Stimulated activated CD4-positive, alpha-beta T cell treated with anti-CD3 and anti-CD28 coated beads, Interleukin-15, amount 100 ng/mL, for 48 hours (primary cell): ENCODE measurements at regions not wholly inside any gene's neighbourhood (a gene's known extent, or its start where the extent isn't known, plus 50 kb on each side); places are given as distances from the start of the nearest gene placed in this dataset.

Source experiments
- DNase-seq, 2 donors: peaks; one replicate each; pipeline ENCODE4 v3.0.0-alpha.2; 2020; ENCODE audit warnings: low read depth in 2 of 2

- no peak for DNase-seq
These were observed 187.4 kb downstream of the OPA1 start for GRCh38 chr3:193780397-193780796.

- peak in 1 of 2 donors; percentile 11 for DNase-seq
These were observed 187.9 kb downstream of the OPA1 start for GRCh38 chr3:193780810-193781478.

- DNase-seq = no peak
These were observed 189.3 kb downstream of the OPA1 start for GRCh38 chr3:193782276-193782647.

DNA sequence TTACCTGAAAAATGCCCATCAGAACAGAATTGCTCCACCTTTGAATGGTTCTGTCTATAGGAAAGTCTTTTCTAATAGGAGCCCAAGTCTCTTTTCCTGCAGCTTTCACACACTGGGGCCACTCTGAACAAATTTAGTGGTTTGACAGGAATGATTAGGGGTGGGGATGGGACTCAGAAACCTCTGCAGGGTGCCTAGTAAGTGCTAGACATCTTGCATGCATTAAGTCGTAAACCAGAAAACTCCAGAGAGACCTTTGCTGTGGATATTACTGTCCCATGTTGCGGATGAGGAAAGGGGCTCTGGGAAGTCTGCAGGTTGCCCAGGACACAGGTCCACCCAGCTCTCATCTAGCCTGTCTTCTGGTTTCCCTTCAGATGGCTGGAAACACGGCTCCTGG is 189.7 kb downstream of the OPA1 start:
- no peak for DNase-seq

DNA sequence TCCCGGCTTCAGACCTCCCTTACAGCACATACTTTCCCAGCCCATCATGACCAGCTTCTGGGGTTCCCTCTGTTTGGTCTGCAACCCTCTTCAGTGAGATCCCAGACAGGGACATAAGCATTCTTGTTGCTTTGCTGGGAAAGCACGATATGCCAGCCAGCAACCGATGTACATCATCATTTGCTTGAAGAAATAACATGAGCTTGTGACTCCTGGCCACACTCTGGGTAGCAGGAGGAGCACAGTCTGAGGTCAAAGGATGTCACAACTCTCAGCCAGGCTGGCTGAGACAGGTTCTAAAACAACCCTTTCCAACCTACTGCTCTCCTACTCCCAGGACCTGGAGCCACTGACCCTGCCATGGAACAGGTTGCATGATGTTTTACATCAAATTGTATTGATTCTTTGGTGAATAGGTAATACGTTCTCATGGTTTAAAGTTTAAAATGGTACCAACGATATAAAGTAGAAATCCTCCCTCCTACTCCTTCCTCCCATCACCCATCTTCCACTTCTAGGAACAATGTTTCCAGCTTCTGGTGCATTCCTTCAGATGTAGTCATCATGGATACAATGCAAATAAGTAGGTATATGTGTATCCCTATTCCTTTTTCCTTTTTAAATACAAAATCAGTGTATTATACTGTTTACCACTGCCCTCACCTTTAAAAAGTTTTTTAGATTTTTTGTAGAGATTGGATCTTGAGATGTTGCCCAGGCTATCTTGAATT is 190.3 kb downstream of the OPA1 start:
- DNase-seq = no peak

DNA sequence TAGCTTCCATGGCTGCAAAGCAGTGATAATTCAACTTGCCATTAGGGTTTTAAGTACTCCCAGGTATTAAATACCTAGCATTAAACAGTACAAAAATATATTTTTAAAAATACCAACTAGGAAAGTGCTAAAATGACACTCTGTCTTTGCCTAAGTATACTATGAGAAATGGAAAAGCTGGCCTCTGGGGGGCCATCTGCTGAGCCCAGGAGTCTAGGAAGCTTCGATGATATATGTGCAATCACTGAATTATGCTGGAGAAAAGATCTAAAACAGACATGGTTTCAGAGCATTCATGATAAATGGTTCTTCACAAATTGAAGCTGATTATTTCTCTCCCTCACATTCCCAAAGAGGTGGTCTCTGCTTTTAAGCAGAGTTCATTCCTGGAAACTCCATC is 191.8 kb downstream of the OPA1 start:
- DNase-seq = no peak

DNA sequence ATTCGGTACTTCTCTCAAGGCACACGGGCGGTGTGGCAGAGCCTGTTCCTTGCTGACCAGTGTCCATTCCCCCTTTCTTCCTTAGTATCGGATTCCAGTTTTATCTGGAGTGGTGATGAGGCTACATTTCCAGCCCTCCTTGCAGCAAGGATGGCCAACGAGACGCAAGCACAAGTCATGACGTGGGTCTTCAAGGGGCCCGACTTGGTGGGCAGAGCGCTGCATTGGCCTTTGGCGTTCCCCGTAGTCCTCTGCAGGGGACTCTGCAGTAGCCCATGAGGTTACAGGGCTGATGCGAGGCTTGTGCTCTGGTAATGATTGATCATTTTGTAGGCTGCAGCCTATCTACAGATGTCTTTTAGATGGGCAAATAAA is 194.5 kb downstream of the OPA1 start:
- DNase-seq = no peak

GRCh38 chr3:193788189-193788991 is 195.4 kb downstream of the OPA1 start:
- peak in 1 of 2 donors; percentile 12 for DNase-seq

DNA sequence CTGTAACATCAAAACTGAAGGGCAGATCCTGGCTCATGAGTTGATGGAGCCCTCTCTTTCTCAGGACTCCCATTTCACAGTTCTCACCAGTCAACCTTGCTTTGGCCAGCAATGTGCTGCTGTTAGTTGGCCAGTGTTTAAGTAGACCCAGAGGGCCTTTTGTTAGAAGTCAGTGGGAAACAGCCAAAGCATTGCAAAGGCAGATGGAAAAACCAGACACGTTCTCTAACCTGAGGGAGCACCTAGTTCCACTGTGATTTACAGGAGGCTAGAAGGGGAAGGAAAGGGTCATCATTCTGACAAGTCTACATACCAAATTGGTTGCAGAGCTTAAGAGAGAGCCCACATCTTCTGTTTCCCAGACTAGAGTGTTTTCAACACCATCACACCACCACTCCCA is 196.4 kb downstream of the OPA1 start:
- DNase-seq = no peak

- no peak for DNase-seq
These were observed 197.3 kb downstream of the OPA1 start for GRCh38 chr3:193790086-193790990.

- DNase-seq = no peak
These were observed 198.3 kb downstream of the OPA1 start for GRCh38 chr3:193791041-193792032.

DNA sequence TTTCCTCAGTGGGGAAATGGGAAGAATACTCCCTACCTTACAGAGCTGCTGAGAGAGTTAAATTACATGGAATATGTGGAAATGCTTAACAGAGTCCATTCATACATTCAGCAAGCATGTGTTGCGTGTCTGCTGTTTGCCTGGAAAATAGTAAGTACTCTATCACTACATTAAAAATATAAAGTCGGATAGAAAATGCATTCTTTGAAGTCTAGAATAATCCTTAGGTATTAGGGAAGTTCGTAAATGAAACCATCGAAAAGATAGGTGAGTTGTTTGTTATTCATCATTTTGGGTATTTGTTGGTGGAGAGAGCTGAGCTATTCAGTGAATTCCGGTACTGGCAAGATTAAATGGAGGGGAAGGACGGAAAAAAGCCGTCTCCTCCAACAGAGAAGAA is 200.1 kb downstream of the OPA1 start:
- no peak for DNase-seq

- no peak for DNase-seq
These were observed 201.2 kb downstream of the OPA1 start for GRCh38 chr3:193794002-193794881.

- no peak for DNase-seq
These were observed 202.2 kb downstream of the OPA1 start for GRCh38 chr3:193795062-193795690.

DNA sequence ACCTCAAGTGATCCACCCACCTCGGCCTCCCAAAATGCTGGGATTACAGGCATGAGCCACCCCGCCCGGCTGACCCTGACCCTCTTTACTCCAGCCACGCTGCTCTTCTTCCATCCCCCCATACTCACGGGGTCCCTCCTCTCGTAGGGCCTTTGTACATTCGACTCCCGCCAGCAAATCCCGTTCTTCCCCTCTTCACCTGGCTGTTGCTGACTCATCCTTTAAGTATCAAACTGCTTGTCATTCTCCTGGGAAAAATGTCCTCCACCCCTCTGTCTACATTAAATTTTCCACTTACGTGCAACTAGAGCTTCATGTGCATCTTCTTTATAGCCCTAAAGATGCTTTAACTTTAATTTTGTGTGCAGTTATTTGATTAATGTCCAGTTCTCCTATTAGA is 203.1 kb downstream of the OPA1 start:
- DNase-seq = no peak

GRCh38 chr3:193797566-193797965 is 204.6 kb downstream of the OPA1 start:
- no peak for DNase-seq

DNA sequence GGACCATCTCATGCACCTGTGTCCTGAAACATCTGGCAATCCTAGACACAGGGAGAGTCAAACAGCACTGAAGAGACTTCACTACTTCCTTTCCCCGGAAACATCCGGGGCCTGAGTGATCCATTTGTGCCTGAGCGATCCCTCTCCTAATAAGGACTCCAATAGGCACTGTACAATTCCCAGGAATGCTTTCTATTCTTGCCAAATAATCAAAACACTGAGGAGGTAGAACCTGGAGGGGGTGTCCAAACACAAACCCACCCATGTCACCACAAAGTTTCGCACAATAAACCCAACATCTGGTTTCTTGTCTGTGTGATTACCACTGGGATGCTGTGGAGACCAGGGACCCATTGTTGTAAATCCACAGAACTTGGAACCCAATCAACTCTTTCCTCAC is 205.0 kb downstream of the OPA1 start:
- DNase-seq = no peak

GRCh38 chr3:193800138-193801043 is 207.4 kb downstream of the OPA1 start:
- no peak for DNase-seq
